Ovary (tissue), 7 donors: ENCODE measurements at regions not wholly inside any gene's neighbourhood (a gene's known extent, or its start where the extent isn't known, plus 50 kb on each side); places are given as distances from the start of the nearest gene placed in this dataset.

Experiments used
- DNase-seq, 5 donors: peaks; one replicate each; pipeline ENCODE4 v3.0.0-alpha.2; 2019 to 2020
- H3K27ac ChIP-seq, 2 donors: fragments of 200-600 bp; one replicate each; pipeline versions ENCODE4 v1.5.1 to v1.8.0; 2019 to 2022
- H3K27me3 ChIP-seq: fragments of 200-600 bp; one replicate; pipeline ENCODE4 v1.8.0; 2022
- H3K36me3 ChIP-seq: fragments of 200-600 bp; sonication (generic); one replicate; pipeline ENCODE4 v1.5.1; 2019
- H3K4me1 ChIP-seq: one replicate; pipeline ENCODE4 v1.8.1; 2013; ENCODE audit warnings: mild to moderate bottlenecking, moderate library complexity; ENCODE audit not compliant: insufficient read depth
- H3K4me3 ChIP-seq: fragments of 200-600 bp; sonication (generic); one replicate; pipeline ENCODE4 v1.5.1; 2017
- H3K9me3 ChIP-seq, 2 donors: fragments of 200-600 bp in 1 of 2; sonication (generic) in 1 of 2; one replicate each; pipeline versions ENCODE4 v1.5.1 to v1.8.1; 2013 to 2019; ENCODE audit warnings: mild to moderate bottlenecking in 1 of 2, moderate library complexity in 1 of 2
- EP300 ChIP-seq: sonication (generic); formaldehyde crosslinking; IDR thresholded peaks from one replicate; pipeline ENCODE4 v1.6.1; 2017; ENCODE audit warnings: antibody characterized with exemption
- POLR2A ChIP-seq: fragments of 450-650 bp; IDR thresholded peaks from one replicate; pipeline ENCODE4 v1.6.1; 2017; ENCODE audit warnings: antibody characterized with exemption, mild to moderate bottlenecking, moderate library complexity
- WGBS, 3 donors: extraction: QIAGEN DNeasy Blood & Tissue Kit in 1 of 3; methylation state at CpG; one replicate each; pipeline versions ENCODE4 v1.1.5 to v1.1.7; 2013 to 2017; 5-methylcytosine and 5-hydroxymethylcytosine counted together
- intact Hi-C, 4 donors: fragments of 100-400 bp; cut with DNase I; formaldehyde crosslinking; loops; one replicate each; pipeline versions ENCODE4 v1.11.0 to v1.15.1; 2022 to 2023
- TF ChIP-seq, protein P1 (sequence below), 3 donors: fragments of 450-650 bp in 2 of 3; fragments of 200-600 bp in 1 of 3; IDR thresholded peaks; one replicate each; pipeline versions ENCODE4 v1.5.1 to v1.8.0; 2016 to 2022; ENCODE audit warnings: antibody characterized with exemption in 3 of 3, mild to moderate bottlenecking in 1 of 3
- donor health status: DM: no; HTN: no; CAD: no; lungs with moderate emphysema.
- donor health status: DM: no; HTN: no; CAD: no.
- donor health status: Bipolar disorder and iron deficiency.
- donor health status: DM: no; HTN: no; CAD: no.
- donor health status: DM: yes; HTN: yes; CAD: no.

DNA sequence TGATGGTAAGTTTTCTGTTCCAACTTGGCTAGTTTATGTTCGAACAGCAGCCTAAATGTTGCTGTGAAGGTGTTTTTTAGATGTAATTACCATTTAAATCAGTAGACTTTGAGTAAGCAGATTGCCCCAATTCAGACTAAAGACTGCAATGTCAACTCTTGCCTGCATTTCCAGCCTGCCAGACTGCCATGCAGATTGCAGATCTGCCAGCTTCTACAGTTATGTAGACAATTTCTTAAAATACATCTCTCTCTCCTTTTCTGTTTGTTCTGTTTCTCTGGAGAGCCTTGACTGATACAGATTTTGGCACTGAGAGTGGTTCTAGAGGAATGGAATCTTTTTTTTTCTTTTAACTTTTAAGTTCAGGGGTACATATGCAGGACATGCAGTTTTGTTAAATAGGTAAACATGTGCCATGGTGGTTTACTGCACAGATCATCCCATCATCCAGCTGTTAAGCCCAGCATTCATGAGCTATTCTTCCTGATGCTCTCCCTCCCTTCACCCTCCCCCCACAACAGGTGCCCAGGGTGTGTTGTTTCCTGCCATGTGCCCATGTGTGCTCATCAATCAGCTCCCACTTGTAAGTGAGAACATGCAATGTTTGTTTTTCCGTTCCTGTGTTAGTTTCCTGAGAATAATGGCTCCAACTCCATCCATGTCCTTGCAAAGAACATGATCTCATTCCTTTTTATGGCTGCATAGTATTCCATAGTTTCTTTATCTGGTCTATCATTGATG is 227.8 kb downstream of the CPE start:
- TF ChIP-seq POLR2A (no peak), EP300 (no peak)
- no peaks in the 10 kb centered on the region for H3K27me3 ChIP-seq
- WGBS, 3 donors, result 71 to 92% (median 74%) methylated on average over 2 of the region's 2 CpGs
- intact Hi-C loops, result no loop called here
- no peaks in the 10 kb centered on the region for H3K4me1 ChIP-seq
- DNase-seq, result no peak
- no peaks in the 10 kb centered on the region for H3K36me3 ChIP-seq
- no peaks in the 10 kb centered on the region for H3K9me3 ChIP-seq
- H3K27ac ChIP-seq, result no peak overlapping the region
- no peak overlapping the region for H3K4me3 ChIP-seq

DNA sequence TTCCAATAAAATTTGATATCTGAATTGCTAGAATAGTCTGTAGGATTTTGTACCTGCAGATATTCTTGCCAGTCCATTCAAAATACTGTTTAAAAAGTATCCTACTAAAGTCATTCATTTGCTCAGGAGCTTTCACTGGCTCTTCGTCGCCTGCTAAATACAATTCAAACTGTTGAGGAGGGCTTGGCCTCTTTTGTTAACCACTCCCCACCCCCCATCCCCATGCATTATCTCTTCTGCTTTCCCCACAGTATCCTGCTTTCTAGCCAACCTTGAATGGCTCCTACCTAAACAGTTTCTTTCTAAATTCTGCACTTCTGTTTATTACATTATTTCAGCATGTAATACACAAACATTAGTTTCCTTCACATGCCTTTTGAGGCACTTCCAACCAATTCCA is 230.8 kb downstream of the CPE start:
- intact Hi-C loops, result no loop called here
- no peaks in the 10 kb centered on the region for H3K4me1 ChIP-seq
- 86 to 89% (median 89%) methylated on average over 2 of the region's 2 CpGs for WGBS, 3 donors
- no peaks in the 10 kb centered on the region for H3K27me3 ChIP-seq
- H3K36me3 ChIP-seq, result no peaks in the 10 kb centered on the region
- no peak for DNase-seq
- H3K9me3 ChIP-seq, result no peaks in the 10 kb centered on the region
- no peak for TF ChIP-seq EP300
- TF ChIP-seq, protein P1, sequence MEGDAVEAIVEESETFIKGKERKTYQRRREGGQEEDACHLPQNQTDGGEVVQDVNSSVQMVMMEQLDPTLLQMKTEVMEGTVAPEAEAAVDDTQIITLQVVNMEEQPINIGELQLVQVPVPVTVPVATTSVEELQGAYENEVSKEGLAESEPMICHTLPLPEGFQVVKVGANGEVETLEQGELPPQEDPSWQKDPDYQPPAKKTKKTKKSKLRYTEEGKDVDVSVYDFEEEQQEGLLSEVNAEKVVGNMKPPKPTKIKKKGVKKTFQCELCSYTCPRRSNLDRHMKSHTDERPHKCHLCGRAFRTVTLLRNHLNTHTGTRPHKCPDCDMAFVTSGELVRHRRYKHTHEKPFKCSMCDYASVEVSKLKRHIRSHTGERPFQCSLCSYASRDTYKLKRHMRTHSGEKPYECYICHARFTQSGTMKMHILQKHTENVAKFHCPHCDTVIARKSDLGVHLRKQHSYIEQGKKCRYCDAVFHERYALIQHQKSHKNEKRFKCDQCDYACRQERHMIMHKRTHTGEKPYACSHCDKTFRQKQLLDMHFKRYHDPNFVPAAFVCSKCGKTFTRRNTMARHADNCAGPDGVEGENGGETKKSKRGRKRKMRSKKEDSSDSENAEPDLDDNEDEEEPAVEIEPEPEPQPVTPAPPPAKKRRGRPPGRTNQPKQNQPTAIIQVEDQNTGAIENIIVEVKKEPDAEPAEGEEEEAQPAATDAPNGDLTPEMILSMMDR (IDR thresholded peaks at IDR 0.05), result no peak
- TF ChIP-seq POLR2A, result no peak
- H3K27ac ChIP-seq, result no peak overlapping the region
- no peak overlapping the region for H3K4me3 ChIP-seq

DNA sequence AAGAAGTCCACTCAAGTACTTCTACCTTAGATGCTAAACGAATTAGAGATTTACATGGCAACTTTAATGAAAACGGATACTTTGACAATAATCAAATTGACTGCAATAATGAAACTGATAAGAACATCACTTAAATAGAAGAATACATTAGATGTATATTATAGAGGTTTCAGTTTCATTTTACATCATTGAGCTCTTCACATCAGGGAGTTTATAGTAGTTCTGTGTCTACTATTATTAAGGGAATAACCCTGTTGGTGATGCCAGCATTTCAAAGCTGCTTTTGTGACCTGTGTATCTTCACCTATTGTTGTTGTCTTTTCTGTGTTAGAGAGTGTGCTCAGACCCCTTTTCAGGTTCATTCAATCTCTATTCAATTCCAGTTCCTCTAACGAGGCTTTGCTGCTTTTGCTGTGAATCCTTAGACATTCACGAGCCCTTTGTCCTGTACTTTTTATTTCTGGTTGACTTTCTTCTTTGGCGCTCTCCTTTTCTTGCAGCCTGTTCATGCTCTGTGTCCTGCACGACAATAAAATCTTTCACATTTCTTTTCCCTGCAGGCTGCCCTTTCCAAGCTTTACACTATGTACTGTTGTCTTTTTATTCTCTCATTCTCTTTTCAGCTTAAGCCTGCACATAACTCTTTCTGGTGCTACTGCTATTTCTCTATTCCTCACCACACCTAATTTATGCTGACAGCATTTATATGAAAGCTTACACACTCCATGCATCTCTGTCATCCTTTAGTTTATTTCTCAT is 232.1 kb downstream of the CPE start:
- Histone ChIP-seq H3K27ac (no peak overlapping the region), H3K4me1 (no peaks in the 10 kb centered on the region), H3K27me3 (no peaks in the 10 kb centered on the region), H3K4me3 (no peak overlapping the region), H3K36me3 (no peaks in the 10 kb centered on the region), H3K9me3 (no peaks in the 10 kb centered on the region)
- TF ChIP-seq, protein P1 (IDR thresholded peaks at IDR 0.05), result no peak
- TF ChIP-seq EP300, result no peak
- no peak for TF ChIP-seq POLR2A
- WGBS, 3 donors, result 70 to 74% (median 73%) methylated on average over 6 of the region's 6 CpGs
- DNase-seq, result no peak
- intact Hi-C loops, result no loop called here

DNA sequence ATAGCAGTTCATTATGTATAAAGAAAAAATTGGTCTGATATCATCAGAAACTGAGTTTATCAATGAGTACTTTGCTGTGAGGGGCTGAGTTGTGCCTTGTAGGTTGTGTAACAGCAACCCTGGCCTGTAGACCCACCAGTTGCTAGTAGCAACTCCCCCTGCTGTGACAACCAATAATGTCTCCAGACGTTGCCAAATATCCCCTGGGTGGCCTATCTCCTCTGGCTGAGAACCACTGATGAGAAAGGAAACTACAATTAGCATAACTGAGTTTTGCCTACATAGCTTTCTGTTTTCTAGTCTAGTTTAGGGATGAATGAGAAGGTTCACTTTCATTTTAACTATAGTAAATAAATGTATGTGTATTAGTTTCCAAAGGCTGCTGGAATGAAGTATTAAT is 234.1 kb downstream of the CPE start:
- H3K27me3 ChIP-seq, result no peaks in the 10 kb centered on the region
- no peak for TF ChIP-seq EP300
- TF ChIP-seq, protein P1 (IDR thresholded peaks at IDR 0.05), result no peak
- TF ChIP-seq POLR2A, result no peak
- intact Hi-C loops, result no loop called here
- H3K4me1 ChIP-seq, result no peaks in the 10 kb centered on the region
- no peaks in the 10 kb centered on the region for H3K9me3 ChIP-seq
- H3K4me3 ChIP-seq, result no peak overlapping the region
- 8 to 27% (median 13%) methylated on average over 1 of the region's 1 CpG for WGBS, 3 donors
- no peaks in the 10 kb centered on the region for H3K36me3 ChIP-seq
- no peak for DNase-seq
- H3K27ac ChIP-seq, result no peak overlapping the region

DNA sequence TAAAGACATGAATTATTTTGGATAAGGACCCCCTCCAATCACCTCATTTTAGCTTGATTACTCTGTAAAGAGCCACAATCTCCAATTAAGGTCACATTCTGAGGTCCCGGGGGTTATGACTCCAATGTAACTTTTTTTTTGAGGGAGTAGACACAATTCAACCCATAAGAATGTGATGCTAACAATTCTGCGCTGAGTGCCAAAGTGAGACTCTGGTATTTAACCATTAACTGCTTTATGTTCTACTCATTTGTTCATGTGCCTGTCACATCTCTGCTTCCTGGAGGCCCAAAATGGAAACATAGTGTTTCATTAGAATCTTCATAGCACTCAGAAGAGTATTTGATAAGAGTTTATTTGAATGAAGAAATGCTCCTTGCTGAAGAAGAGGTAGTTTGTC is 234.8 kb downstream of the CPE start:
- Histone ChIP-seq H3K4me3 (no peak overlapping the region), H3K4me1 (no peaks in the 10 kb centered on the region), H3K27ac (no peak overlapping the region), H3K27me3 (no peaks in the 10 kb centered on the region), H3K36me3 (no peaks in the 10 kb centered on the region), H3K9me3 (no peaks in the 10 kb centered on the region)
- intact Hi-C loops, result no loop called here
- TF ChIP-seq POLR2A (no peak), EP300 (no peak)
- TF ChIP-seq, protein P1 (IDR thresholded peaks at IDR 0.05), result no peak
- WGBS, 3 donors, result 44 to 65% (median 53%) methylated on average over 2 of the region's 2 CpGs
- no peak for DNase-seq
